A549 (cell line): ENCODE measurements at regions not wholly inside any gene's neighbourhood (a gene's known extent, or its start where the extent isn't known, plus 50 kb on each side); places are given as distances from the start of the nearest gene placed in this dataset.

Source experiments
- ATAC-seq, 2 experiments: fragments of 200-7000 bp in 1 of 2; fragments of >200 bp in 1 of 2; cut with Nextera tagmentation in 1 of 2; cut with Tn5 transposase in 1 of 2; 3 replicates each; pipeline versions ENCODE4 v1.8.0 to v1.9.1; 2018 to 2020; ENCODE audit warnings: mild to moderate bottlenecking in 1 of 2, moderate library complexity in 1 of 2
- CTCF ChIA-PET: fragments of 300-600 bp; sonication (Branson Sonifier 250); formaldehyde crosslinking; extraction: SDS; loops from one replicate; lab custom pipeline; 2021; ENCODE audit warnings: antibody characterized with exemption, inconsistent platforms; lab: Yijun Ruan, JAX
- POLR2A ChIA-PET: fragments of 350-600 bp; formaldehyde crosslinking; extraction: SDS; loops from one replicate; lab custom pipeline; 2021; ENCODE audit warnings: antibody characterized with exemption, inconsistent platforms; lab: Yijun Ruan, JAX
- DNase-seq, 2 experiments: peaks; one replicate each; pipeline versions ENCODE4 v3.0.0 to v3.0.0-alpha.2; 2011 to 2016; ENCODE audit warnings: low read depth in 1 of 2, low spot score in 1 of 2
- FAIRE-seq: peaks from 2 replicates; lab custom pipeline; 2011; peaks lifted over from hg19 to GRCh38; lab: Jason Lieb, UNC
- H3K27ac ChIP-seq, 2 experiments: fragments of >200 bp; sonication (Bioruptor Twin); formaldehyde crosslinking; 3 replicates each; pipeline ENCODE4 v1.5.1; 2016 to 2017
- H3K4me1 ChIP-seq: fragments of >200 bp; sonication (Bioruptor Twin); formaldehyde crosslinking; 3 replicates; pipeline ENCODE4 v1.6.1; 2016
- H3K4me2 ChIP-seq: fragments of >200 bp; sonication (Bioruptor Twin); formaldehyde crosslinking; 3 replicates; pipeline ENCODE4 v1.6.1; 2016
- H3K4me3 ChIP-seq: fragments of >200 bp; sonication (Bioruptor Twin); formaldehyde crosslinking; 3 replicates; pipeline ENCODE4 v1.5.1; 2016
- H3K9me3 ChIP-seq: fragments of >200 bp; sonication (Bioruptor Twin); formaldehyde crosslinking; 3 replicates; pipeline ENCODE4 v1.6.1; 2016
- EHF ChIP-seq: fragments of 250-450 bp; sonication (Bioruptor Pico); IDR thresholded peaks from 2 replicates; pipeline ENCODE4 v1.5.0; 2020; ENCODE audit warnings: mild to moderate bottlenecking
- EHMT2 ChIP-seq: fragments of 200-600 bp; sonication (generic); IDR thresholded peaks from 2 replicates; pipeline ENCODE4 v1.6.1; 2016; ENCODE audit warnings: antibody characterized with exemption, low read depth, mild to moderate bottlenecking, moderate library complexity
- EP300 ChIP-seq, 2 experiments: fragments of >200 bp; sonication (Bioruptor Twin); formaldehyde crosslinking; IDR thresholded peaks; 2 replicates in 1 of 2; 3 replicates in 1 of 2; pipeline ENCODE4 v1.6.1; 2016 to 2017
- FOSB ChIP-seq: fragments of 250-450 bp; sonication (Bioruptor Pico); IDR thresholded peaks from 2 replicates; pipeline ENCODE4 v1.5.0; 2020; ENCODE audit warnings: mild to moderate bottlenecking, moderate library complexity
- FOSL2 ChIP-seq, 2 experiments: fragments of 450-650 bp in 1 of 2; fragments of >200 bp in 1 of 2; sonication (Bioruptor Twin) in 1 of 2; formaldehyde crosslinking; IDR thresholded peaks; 2 replicates each; pipeline versions ENCODE4 v1.5.0 to v1.6.1; 2016 to 2020; ENCODE audit warnings: mild to moderate bottlenecking in 1 of 2, moderate library complexity in 1 of 2
- FOXS1 ChIP-seq: fragments of 250-450 bp; sonication (Bioruptor Pico); IDR thresholded peaks from 2 replicates; pipeline ENCODE4 v1.5.0; 2020; ENCODE audit warnings: mild to moderate bottlenecking, moderate library complexity
- GATA3 ChIP-seq: IDR thresholded peaks from 2 replicates; pipeline ENCODE4 v1.6.1; 2012; ENCODE audit warnings: borderline replicate concordance
- HOXB5 ChIP-seq: fragments of 250-450 bp; sonication (Bioruptor Pico); IDR thresholded peaks from 2 replicates; pipeline ENCODE4 v1.5.0; 2020; ENCODE audit warnings: mild to moderate bottlenecking, moderate library complexity
- JUNB ChIP-seq: fragments of >200 bp; sonication (Bioruptor Twin); formaldehyde crosslinking; IDR thresholded peaks from 2 replicates; pipeline ENCODE4 v1.6.1; 2016
- KDM5A ChIP-seq: fragments of 200-600 bp; sonication (generic); IDR thresholded peaks from 2 replicates; pipeline ENCODE4 v1.6.1; 2016; ENCODE audit warnings: antibody characterized with exemption, mild to moderate bottlenecking
- MAFK ChIP-seq: fragments of 450-650 bp; IDR thresholded peaks from 2 replicates; pipeline ENCODE4 v1.6.1; 2014; ENCODE audit not compliant: partially characterized antibody
- MAZ ChIP-seq: fragments of 150-350 bp; IDR thresholded peaks from 2 replicates; pipeline ENCODE4 v1.6.1; 2014; ENCODE audit warnings: antibody characterized with exemption, low read depth, low read length, borderline replicate concordance
- MYC ChIP-seq: IDR thresholded peaks from 2 replicates; pipeline ENCODE4 v1.6.1; 2012; ENCODE audit warnings: mild to moderate bottlenecking, inconsistent platforms, low read length, improper control_type of control experiment, borderline replicate concordance
- PHF8 ChIP-seq: fragments of 200-600 bp; sonication (generic); IDR thresholded peaks from 2 replicates; pipeline ENCODE4 v1.6.1; 2016; ENCODE audit warnings: low read depth, mild to moderate bottlenecking, antibody characterized with exemption, moderate library complexity, borderline replicate concordance
- RFX5 ChIP-seq: fragments of 450-650 bp; IDR thresholded peaks from 2 replicates; pipeline ENCODE4 v1.7.1; 2014; ENCODE audit warnings: antibody characterized with exemption, mild to moderate bottlenecking, moderate library complexity
- SMC3 ChIP-seq: fragments of >200 bp; sonication (Bioruptor Twin); formaldehyde crosslinking; IDR thresholded peaks from 3 replicates; pipeline ENCODE4 v1.6.1; 2018; ENCODE audit warnings: inconsistent platforms
- TFCP2L1 ChIP-seq: fragments of 250-450 bp; sonication (Bioruptor Pico); IDR thresholded peaks from 2 replicates; pipeline ENCODE4 v1.5.0; 2021; ENCODE audit warnings: mild to moderate bottlenecking
- ZFP36 ChIP-seq: fragments of 450-650 bp; IDR thresholded peaks from 2 replicates; pipeline ENCODE4 v1.6.1; 2014; ENCODE audit warnings: borderline replicate concordance; ENCODE audit not compliant: partially characterized antibody
- WGBS: methylation state at CpG from one replicate; pipeline ENCODE4 v1.1.6; 2017; ENCODE audit errors: missing lambda C conversion rate; 5-methylcytosine and 5-hydroxymethylcytosine counted together
- TF ChIP-seq, protein P1 (sequence below): IDR thresholded peaks from 2 replicates; pipeline ENCODE4 v1.6.1; 2012
- TF ChIP-seq, protein P2 (sequence below): fragments of >200 bp; sonication (Bioruptor Twin); formaldehyde crosslinking; IDR thresholded peaks from 3 replicates; pipeline ENCODE4 v1.5.1; 2016
- TF ChIP-seq, protein P3 (sequence below): fragments of 450-650 bp; IDR thresholded peaks from 2 replicates; pipeline ENCODE4 v1.6.1; 2014; ENCODE audit warnings: antibody characterized with exemption
- TF ChIP-seq, protein P4 (sequence below): fragments of 200-600 bp; sonication (generic); IDR thresholded peaks from 2 replicates; pipeline ENCODE4 v1.6.1; 2016; ENCODE audit warnings: antibody characterized with exemption, mild to moderate bottlenecking, moderate library complexity
- TF ChIP-seq, protein P5 (sequence below): IDR thresholded peaks from 2 replicates; pipeline ENCODE4 v1.6.1; 2012; ENCODE audit warnings: low read depth, borderline replicate concordance

DNA sequence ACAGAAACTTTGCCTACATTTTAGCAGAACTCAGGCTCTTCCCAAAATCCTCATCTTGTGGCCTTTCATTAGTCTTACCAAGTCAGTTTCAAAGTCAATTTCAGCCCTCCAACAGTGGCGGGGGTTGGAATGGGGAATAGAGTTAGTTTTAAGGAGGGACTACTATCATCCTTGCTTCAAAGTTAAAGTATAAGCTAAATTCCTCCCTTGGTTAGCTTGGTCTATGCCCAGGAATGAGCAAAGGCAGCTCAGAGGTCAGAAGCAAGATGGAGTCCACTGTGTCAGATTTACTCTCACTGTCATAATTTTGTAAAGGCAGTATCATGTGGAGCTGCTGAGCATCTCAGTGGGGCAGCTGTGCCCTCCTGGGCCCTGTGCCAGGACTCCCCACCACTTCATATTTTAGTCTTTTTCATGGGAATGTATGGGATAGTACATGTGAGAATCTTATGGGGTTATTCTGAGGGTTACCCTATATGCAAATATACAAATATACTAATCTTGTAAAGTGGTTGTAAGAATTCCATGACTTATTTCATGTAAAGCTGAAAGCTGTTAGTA lies 145.2 kb upstream of the MMADHC start:
- H3K4me2 ChIP-seq, result peak overlapping the region; percentile 73
- 55% methylated on average over 1 of the region's 1 CpG for WGBS
- H3K27ac ChIP-seq, result peak overlapping the region; percentile 70 to 79
- H3K4me3 ChIP-seq, result no peak overlapping the region
- 0 out of 3 replicates have a peak, but pooled peaks cover 2% of the 10 kb centered on the region for H3K9me3 ChIP-seq
- ATAC-seq (peak; percentile 55 to 75), FAIRE-seq (no peak), DNase-seq (no peak)
- peaks cover 39% of the 10 kb centered on the region for H3K4me1 ChIP-seq
- ChIA-PET CTCF (interaction anchor here (1.5 kb wide), 1 partner anchor 19 kb away, joined by 3 read pairs; no protein-coding TSS in a partner anchor), POLR2A (no interaction called here)
- TF ChIP-seq, protein P1, sequence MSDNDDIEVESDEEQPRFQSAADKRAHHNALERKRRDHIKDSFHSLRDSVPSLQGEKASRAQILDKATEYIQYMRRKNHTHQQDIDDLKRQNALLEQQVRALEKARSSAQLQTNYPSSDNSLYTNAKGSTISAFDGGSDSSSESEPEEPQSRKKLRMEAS, result peak; percentile 7; the same call in 1 of the 2 replicates
- TF ChIP-seq PHF8, result no peak
- TF ChIP-seq MAFK, result no peak
- TF ChIP-seq HOXB5, result no peak
- TF ChIP-seq, all 56 proteins: peak for 1

DNA sequence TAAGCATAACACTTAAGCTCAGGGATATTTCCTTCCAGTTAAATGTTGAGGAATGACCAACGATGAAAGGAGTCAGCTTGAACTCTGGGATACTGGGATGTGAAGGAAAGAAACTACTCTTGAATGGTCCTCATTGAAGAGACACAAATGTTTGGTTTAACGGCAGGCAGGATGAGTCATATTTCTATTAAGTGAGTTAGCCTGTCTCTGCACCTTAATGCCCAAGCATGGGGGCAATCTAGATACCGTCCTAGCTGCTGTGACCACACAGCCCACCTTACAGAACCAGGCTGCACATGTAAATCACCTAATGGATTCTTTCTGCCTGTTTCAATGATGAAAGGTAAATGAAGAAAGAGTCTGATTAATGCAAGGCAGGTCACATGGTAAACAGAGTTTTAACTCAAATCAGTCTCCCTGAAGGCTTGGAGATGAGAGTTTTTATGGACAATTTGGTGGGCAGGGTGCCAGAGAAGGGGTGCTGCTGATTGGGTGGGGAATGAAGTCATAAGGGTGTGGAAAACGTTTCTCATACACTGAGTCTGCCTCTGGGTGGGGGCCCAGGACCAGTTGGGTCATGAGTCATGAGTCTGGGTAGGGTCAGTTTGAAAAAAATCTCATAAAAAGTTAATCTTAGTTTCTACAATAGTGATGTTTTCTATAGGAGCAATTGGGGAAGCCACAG lies 144.6 kb upstream of the MMADHC start:
- Histone ChIP-seq H3K4me3 (no peak overlapping the region), H3K9me3 (0 out of 3 replicates have a peak, but pooled peaks cover 2% of the 10 kb centered on the region), H3K27ac (peak overlapping the region; percentile 70 to 79), H3K4me1 (peaks cover 39% of the 10 kb centered on the region), H3K4me2 (peak overlapping the region; percentile 73)
- no peak for TF ChIP-seq SMC3
- no peak for TF ChIP-seq EHMT2
- TF ChIP-seq HOXB5, result no peak
- TF ChIP-seq FOSL2 (IDR thresholded peaks at IDR 0.05), result peak; percentile 34; the same call in 1 of the 2 replicates
- TF ChIP-seq FOSL2 (CRISPR knock-in tag; IDR thresholded peaks at IDR 0.05), result peak; percentile 59
- TF ChIP-seq MAZ, result no peak
- TF ChIP-seq, protein P2, sequence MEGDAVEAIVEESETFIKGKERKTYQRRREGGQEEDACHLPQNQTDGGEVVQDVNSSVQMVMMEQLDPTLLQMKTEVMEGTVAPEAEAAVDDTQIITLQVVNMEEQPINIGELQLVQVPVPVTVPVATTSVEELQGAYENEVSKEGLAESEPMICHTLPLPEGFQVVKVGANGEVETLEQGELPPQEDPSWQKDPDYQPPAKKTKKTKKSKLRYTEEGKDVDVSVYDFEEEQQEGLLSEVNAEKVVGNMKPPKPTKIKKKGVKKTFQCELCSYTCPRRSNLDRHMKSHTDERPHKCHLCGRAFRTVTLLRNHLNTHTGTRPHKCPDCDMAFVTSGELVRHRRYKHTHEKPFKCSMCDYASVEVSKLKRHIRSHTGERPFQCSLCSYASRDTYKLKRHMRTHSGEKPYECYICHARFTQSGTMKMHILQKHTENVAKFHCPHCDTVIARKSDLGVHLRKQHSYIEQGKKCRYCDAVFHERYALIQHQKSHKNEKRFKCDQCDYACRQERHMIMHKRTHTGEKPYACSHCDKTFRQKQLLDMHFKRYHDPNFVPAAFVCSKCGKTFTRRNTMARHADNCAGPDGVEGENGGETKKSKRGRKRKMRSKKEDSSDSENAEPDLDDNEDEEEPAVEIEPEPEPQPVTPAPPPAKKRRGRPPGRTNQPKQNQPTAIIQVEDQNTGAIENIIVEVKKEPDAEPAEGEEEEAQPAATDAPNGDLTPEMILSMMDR, result no peak
- peak in 1 of 2 experiments; percentile 46; a peak in 2 of 5 replicates for TF ChIP-seq EP300 (IDR thresholded peaks at IDR 0.05)
- peak; percentile 44 for TF ChIP-seq JUNB
- TF ChIP-seq, protein P3, sequence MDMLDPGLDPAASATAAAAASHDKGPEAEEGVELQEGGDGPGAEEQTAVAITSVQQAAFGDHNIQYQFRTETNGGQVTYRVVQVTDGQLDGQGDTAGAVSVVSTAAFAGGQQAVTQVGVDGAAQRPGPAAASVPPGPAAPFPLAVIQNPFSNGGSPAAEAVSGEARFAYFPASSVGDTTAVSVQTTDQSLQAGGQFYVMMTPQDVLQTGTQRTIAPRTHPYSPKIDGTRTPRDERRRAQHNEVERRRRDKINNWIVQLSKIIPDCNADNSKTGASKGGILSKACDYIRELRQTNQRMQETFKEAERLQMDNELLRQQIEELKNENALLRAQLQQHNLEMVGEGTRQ, result peak; percentile 23; the same call in 1 of the 2 replicates
- TF ChIP-seq, protein P4, sequence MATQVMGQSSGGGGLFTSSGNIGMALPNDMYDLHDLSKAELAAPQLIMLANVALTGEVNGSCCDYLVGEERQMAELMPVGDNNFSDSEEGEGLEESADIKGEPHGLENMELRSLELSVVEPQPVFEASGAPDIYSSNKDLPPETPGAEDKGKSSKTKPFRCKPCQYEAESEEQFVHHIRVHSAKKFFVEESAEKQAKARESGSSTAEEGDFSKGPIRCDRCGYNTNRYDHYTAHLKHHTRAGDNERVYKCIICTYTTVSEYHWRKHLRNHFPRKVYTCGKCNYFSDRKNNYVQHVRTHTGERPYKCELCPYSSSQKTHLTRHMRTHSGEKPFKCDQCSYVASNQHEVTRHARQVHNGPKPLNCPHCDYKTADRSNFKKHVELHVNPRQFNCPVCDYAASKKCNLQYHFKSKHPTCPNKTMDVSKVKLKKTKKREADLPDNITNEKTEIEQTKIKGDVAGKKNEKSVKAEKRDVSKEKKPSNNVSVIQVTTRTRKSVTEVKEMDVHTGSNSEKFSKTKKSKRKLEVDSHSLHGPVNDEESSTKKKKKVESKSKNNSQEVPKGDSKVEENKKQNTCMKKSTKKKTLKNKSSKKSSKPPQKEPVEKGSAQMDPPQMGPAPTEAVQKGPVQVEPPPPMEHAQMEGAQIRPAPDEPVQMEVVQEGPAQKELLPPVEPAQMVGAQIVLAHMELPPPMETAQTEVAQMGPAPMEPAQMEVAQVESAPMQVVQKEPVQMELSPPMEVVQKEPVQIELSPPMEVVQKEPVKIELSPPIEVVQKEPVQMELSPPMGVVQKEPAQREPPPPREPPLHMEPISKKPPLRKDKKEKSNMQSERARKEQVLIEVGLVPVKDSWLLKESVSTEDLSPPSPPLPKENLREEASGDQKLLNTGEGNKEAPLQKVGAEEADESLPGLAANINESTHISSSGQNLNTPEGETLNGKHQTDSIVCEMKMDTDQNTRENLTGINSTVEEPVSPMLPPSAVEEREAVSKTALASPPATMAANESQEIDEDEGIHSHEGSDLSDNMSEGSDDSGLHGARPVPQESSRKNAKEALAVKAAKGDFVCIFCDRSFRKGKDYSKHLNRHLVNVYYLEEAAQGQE, result no peak
- no peak for TF ChIP-seq MAFK
- no peak for TF ChIP-seq RFX5
- no peak for TF ChIP-seq MYC
- TF ChIP-seq FOXS1 (CRISPR knock-in tag), result no peak
- TF ChIP-seq ZFP36, result no peak
- TF ChIP-seq KDM5A, result no peak
- TF ChIP-seq, protein P5, sequence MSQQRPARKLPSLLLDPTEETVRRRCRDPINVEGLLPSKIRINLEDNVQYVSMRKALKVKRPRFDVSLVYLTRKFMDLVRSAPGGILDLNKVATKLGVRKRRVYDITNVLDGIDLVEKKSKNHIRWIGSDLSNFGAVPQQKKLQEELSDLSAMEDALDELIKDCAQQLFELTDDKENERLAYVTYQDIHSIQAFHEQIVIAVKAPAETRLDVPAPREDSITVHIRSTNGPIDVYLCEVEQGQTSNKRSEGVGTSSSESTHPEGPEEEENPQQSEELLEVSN, result no peak
- no peak for TF ChIP-seq TFCP2L1 (CRISPR knock-in tag)
- TF ChIP-seq FOSB (CRISPR knock-in tag), result no peak
- no peak for TF ChIP-seq EHF
- TF ChIP-seq GATA3, result peak; percentile 48; the same call in 1 of the 2 replicates
- TF ChIP-seq, protein P1, result no peak
- no peak for FAIRE-seq
- 8% methylated on average over 4 of the region's 4 CpGs for WGBS
- CTCF ChIA-PET, result interaction anchor here (1.0 kb wide), 1 partner anchor 14 kb away, joined by 3 read pairs; no protein-coding TSS in a partner anchor
- POLR2A ChIA-PET, result no interaction called here
- peak; percentile 6 to 87 for DNase-seq
- ATAC-seq, result peak; percentile 82 to 83
